22Rv1 (cell line): ENCODE measurements at regions not wholly inside any gene's neighbourhood (a gene's known extent, or its start where the extent isn't known, plus 50 kb on each side); places are given as distances from the start of the nearest gene placed in this dataset.

Source experiments
- CTCF ChIP-seq: fragments of 450-650 bp; IDR thresholded peaks from 2 replicates; pipeline ENCODE4 v1.5.1; 2017; ENCODE audit warnings: mild to moderate bottlenecking
- ZFX ChIP-seq: fragments of 450-650 bp; IDR thresholded peaks from 2 replicates; pipeline ENCODE4 v1.6.1; 2017; ENCODE audit warnings: antibody characterized with exemption, borderline replicate concordance

- TF ChIP-seq CTCF: no peak
- TF ChIP-seq ZFX: no peak
These were observed 721.8 kb upstream of the NCAM2 start for GRCh38 chr21:20276377-20276776.
